ENCODE measurements at regions not wholly inside any gene's neighbourhood (a gene's known extent, or its start where the extent isn't known, plus 50 kb on each side); places are given as distances from the start of the nearest gene placed in this dataset.
"Not testable (repeated sequence)": the region's sequence is repeated elsewhere in the genome, so short reads cannot be mapped to it uniquely, and the experiment has no call there.

- DNase-seq, result no peak
Observed at GRCh38 chr2:37782721-37783371, 111.4 kb upstream of the CDC42EP3 start.

- DNase-seq, result no peak
Observed at GRCh38 chr2:37783545-37783944, 112.1 kb upstream of the CDC42EP3 start.

GRCh38 chr2:37784071-37784758 lies 112.8 kb upstream of the CDC42EP3 start:
- DNase-seq, result no peak

GRCh38 chr2:37784759-37785149 lies 113.3 kb upstream of the CDC42EP3 start:
- no peak for DNase-seq

GRCh38 chr2:37786191-37786698 lies 114.8 kb upstream of the CDC42EP3 start:
- DNase-seq, result no peak

GRCh38 chr2:37786854-37787253 lies 115.4 kb upstream of the CDC42EP3 start:
- no peak for DNase-seq

- no peak for DNase-seq
Observed at GRCh38 chr2:37788602-37789209, 117.3 kb upstream of the CDC42EP3 start.

GRCh38 chr2:37790019-37790418 lies 118.6 kb upstream of the CDC42EP3 start:
- DNase-seq, result no peak

GRCh38 chr2:37790462-37790861 lies 119.0 kb upstream of the CDC42EP3 start:
- no peak for DNase-seq

GRCh38 chr2:37792366-37792765 lies 120.9 kb upstream of the CDC42EP3 start:
- DNase-seq, result no peak

GRCh38 chr2:37793004-37793403 lies 121.6 kb upstream of the CDC42EP3 start:
- no peak for DNase-seq

GRCh38 chr2:37794717-37795116 lies 123.3 kb upstream of the CDC42EP3 start:
- DNase-seq, result no peak

GRCh38 chr2:37795456-37795855 lies 124.0 kb upstream of the CDC42EP3 start:
- no peak for DNase-seq

- no peak for DNase-seq
Observed at GRCh38 chr2:37795938-37796337, 124.5 kb upstream of the CDC42EP3 start.

- no peak for DNase-seq
Observed at GRCh38 chr2:37796481-37796880, 125.0 kb upstream of the CDC42EP3 start.

GRCh38 chr2:37797081-37797480 lies 125.6 kb upstream of the CDC42EP3 start:
- no peak for DNase-seq

- DNase-seq, result no peak
Observed at GRCh38 chr2:37798315-37799005, 126.6 kb upstream of the RMDN2 start.

GRCh38 chr2:37800176-37800858 lies 124.8 kb upstream of the RMDN2 start:
- DNase-seq, result no peak

GRCh38 chr2:37802211-37802752 lies 122.8 kb upstream of the RMDN2 start:
- DNase-seq, result no peak

- DNase-seq, result no peak
Observed at GRCh38 chr2:37802899-37803379, 122.1 kb upstream of the RMDN2 start.

GRCh38 chr2:37806004-37806403 lies 119.1 kb upstream of the RMDN2 start:
- not testable (repeated sequence) for DNase-seq

GRCh38 chr2:37809525-37809924 lies 115.6 kb upstream of the RMDN2 start:
- DNase-seq, result no peak

Measured in skin of body (tissue), 1 donor.